Neural cell (in vitro differentiated cells): ENCODE measurements at regions not wholly inside any gene's neighbourhood (a gene's known extent, or its start where the extent isn't known, plus 50 kb on each side); places are given as distances from the start of the nearest gene placed in this dataset.

Experiments used
- CTCF ChIP-seq: fragments of 450-650 bp; IDR thresholded peaks from 2 replicates; pipeline ENCODE4 v1.5.1; 2014; ENCODE audit warnings: antibody characterized with exemption, mild to moderate bottlenecking, moderate library complexity; ENCODE audit not compliant: poor library complexity, severe bottlenecking
- EZH2 ChIP-seq: fragments of 200-600, 300-800 bp; shearing (Covaris generic), sonication (generic); IDR thresholded peaks from 2 replicates; pipeline ENCODE4 v1.6.1; 2014; ENCODE audit warnings: antibody characterized with exemption, low read length, borderline replicate concordance, mild to moderate bottlenecking; ENCODE audit not compliant: insufficient read depth, poor library complexity, severe bottlenecking
- MXI1 ChIP-seq: fragments of 450-650 bp; conservative IDR thresholded peaks from 2 replicates; pipeline ENCODE4 v1.6.1; 2014; ENCODE audit warnings: antibody characterized with exemption, mild to moderate bottlenecking; ENCODE audit not compliant: poor library complexity, severe bottlenecking
- POLR2AphosphoS5 ChIP-seq: IDR thresholded peaks from 2 replicates; pipeline ENCODE4 v1.6.1; 2012
- RAD21 ChIP-seq: fragments of 450-650 bp; conservative IDR thresholded peaks from 2 replicates; pipeline ENCODE4 v1.6.1; 2014; ENCODE audit warnings: antibody characterized with exemption, mild to moderate bottlenecking, moderate library complexity
- TAF1 ChIP-seq: IDR thresholded peaks from 2 replicates; pipeline ENCODE4 v1.6.1; 2012; ENCODE audit warnings: low read depth

GRCh38 chr2:4527416-4527815 lies 824.0 kb downstream of the DCDC2C start:
- TF ChIP-seq EZH2 (no peak), POLR2AphosphoS5 (no peak), CTCF (no peak), RAD21 (no peak), TAF1 (no peak), MXI1 (no peak)
